ENCODE measurements at regions not wholly inside any gene's neighbourhood (a gene's known extent, or its start where the extent isn't known, plus 50 kb on each side); places are given as distances from the start of the nearest gene placed in this dataset.

GRCh38 chr4:71221510-71222466 is 117.0 kb upstream of the SLC4A4 start:
- TF ChIP-seq CTCF (IDR thresholded peaks at IDR 0.05) (no peak), POLR2A (IDR thresholded peaks at IDR 0.05) (no peak)
